ENCODE measurements at regions not wholly inside any gene's neighbourhood (a gene's known extent, or its start where the extent isn't known, plus 50 kb on each side); places are given as distances from the start of the nearest gene placed in this dataset.

DNA sequence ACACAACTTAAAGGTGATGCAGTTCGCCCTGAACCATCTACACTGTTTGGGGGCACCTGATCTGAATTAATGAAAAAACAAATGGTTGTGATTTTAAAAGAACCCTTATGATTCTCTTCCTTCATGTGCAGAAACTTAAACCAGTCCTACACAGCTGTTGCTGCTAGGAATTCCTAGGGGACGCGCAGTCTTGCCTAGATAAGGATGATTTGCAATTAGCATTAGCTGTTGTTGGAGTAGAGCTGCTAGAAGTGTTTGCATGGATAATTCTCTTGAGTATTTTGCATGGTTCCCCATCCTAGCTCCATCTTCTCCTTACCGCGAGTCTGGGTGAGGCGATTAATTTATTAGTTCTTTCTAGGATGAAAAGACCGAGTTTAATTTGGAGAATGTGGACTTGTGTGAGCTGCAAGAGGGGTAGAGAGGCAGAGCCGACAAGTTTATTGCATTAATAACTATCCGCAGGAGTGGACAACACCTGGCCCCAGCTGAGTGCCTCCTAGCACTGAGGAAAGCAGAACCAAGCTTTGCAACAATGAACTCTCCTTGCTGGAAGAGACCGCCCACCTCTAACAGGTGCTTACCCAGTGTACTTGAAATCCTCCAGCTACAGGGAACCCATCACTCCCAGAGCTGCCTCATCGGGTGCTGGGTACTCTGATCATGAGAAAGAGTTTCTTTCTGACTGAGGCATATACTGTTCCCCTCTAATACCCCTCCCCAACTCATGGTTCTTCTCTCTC is 75.0 kb upstream of the WNT7A start:
- no peak for DNase-seq

DNA sequence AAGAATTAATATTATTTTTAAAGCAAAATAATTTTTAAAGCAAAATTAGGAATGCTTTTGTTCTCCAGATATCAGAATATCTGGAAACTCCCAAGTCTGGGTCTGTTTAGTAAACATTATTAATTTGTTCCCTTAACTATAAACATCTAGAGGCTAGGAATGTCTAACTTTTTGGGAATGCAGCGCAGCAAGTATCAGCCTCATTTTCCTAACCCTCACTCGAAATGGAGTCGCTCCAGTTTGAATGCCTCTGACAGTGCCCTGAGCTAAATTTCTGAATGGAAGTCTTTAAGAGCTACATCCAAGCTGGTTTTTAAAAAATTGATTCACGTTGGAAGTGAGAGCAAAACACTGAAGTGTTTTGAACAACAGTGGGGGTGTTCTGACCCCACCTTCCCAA is 74.4 kb upstream of the WNT7A start:
- no peak for DNase-seq

GRCh38 chr3:13951184-13951583 is 71.3 kb upstream of the WNT7A start:
- no peak for DNase-seq

DNA sequence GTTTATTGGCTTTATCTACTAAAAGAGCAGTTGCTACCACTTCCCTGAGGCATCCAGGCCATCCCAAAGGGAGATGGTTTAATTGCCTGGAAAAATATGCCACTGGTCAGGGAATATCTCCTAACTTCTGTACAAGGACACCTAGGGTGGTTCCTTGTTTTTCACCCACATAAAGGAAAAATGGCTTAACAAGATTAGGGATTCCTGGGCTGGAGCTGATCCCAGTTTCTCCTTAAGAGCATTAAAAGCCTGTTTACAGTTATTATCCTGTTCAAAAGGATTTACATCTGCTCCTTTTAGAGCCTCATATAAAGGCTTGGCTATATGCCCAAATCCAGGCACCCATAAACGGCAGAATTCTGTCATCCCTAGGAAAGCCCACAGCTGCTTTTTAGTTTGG is 70.2 kb upstream of the WNT7A start:
- no peak for DNase-seq

GRCh38 chr3:13947912-13948311 is 68.0 kb upstream of the WNT7A start:
- DNase-seq, result no peak

DNA sequence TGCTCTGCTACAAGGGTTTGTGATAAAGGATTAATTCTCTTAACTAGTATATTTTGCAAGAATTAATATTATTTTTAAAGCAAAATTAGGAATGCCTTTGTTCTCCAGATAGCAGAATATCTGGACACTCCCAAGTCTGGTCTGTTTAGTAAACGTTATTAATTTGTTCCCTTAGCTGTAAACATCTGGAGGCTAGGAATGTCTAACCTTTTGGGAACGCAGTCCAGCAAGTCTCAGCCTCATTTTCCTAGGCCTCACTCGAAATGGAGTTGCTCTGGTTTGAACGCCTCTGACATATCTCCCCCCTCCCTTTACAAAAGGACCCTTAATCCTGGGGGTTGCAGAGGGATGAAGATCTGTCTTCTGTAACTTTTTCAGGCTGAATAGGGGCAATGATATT is 59.3 kb upstream of the WNT7A start:
- no peak for DNase-seq

GRCh38 chr3:13937131-13937530 is 57.3 kb upstream of the WNT7A start:
- DNase-seq, result no peak

DNA sequence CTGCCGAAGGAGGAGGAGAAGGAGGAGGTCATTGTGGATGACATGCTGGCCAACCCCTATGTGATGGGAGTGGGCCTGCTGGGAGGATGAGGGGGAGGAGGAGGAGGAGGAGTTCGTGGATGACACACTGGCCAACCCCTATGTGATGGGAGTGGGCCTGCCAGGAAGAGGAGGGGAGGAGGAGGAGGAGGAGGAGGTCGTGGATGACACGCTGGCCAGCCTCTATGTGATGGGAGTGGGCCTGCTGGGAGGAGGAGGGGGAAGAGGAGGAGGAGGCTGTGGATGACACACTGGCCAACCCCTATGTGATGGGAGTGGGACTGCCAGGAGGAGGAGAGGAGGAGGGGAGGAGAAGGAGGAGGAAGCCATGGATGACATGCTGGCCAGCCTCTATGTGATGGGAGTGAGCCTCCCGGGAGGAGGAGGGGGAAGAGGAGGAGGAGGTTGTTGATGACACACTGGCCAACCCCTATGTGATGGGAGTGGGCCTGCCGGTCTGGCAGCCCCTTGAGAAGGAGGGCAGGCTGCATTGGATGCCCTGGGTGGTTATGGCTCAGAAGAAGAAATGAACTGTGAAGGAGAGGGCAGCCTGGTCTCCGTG is 55.7 kb upstream of the WNT7A start:
- DNase-seq, result no peak

DNA sequence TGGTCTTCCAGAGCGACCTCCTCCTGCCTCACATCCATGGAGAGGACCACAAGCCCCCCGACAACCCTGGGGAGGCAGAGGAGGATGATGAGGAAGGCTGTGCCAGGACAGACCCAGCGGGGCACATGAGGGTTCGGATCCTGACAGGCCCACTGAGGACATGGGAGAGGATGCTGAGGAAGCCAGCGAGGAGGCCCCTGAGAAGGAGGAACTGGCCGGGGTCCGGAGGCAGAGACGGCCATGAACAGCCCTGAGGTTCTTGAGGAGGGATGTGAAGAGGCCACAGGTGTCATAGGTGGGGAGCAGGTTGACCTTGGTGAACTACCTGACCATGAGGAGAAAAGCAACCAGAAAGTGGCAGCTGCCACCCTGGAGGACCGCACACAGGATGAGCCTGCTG is 54.9 kb upstream of the WNT7A start:
- no peak for DNase-seq

- DNase-seq, result no peak
These were observed 54.4 kb upstream of the WNT7A start for GRCh38 chr3:13934315-13934714.

GRCh38 chr3:13932578-13933295 is 52.9 kb upstream of the WNT7A start:
- peak; percentile 16 for DNase-seq

- DNase-seq, result no peak
These were observed 51.3 kb upstream of the WNT7A start for GRCh38 chr3:13931172-13931571.

Measured in hematopoietic multipotent progenitor cell treated with erythropoietin and hydrocortisone succinate and interleukin-3 and kit ligand, for 6 days (in vitro differentiated cells).